NT2/D1 (cell line): ENCODE measurements at regions not wholly inside any gene's neighbourhood (a gene's known extent, or its start where the extent isn't known, plus 50 kb on each side); places are given as distances from the start of the nearest gene placed in this dataset.

Experiments
- YY1 ChIP-seq: IDR thresholded peaks from 2 replicates; pipeline ENCODE4 v1.6.1; 2011; ENCODE audit not compliant: insufficient read length, insufficient read depth
- ZNF274 ChIP-seq: IDR thresholded peaks from 2 replicates; pipeline ENCODE4 v1.6.1; 2011; ENCODE audit warnings: mild to moderate bottlenecking, low read depth, low read length

GRCh38 chr3:28669870-28670269 is 321.2 kb upstream of the AZI2 start:
- TF ChIP-seq YY1: no peak
- TF ChIP-seq ZNF274: no peak
